ENCODE measurements at regions not wholly inside any gene's neighbourhood (a gene's known extent, or its start where the extent isn't known, plus 50 kb on each side); places are given as distances from the start of the nearest gene placed in this dataset.
"Not testable (repeated sequence)": the region's sequence is repeated elsewhere in the genome, so short reads cannot be mapped to it uniquely, and the experiment has no call there.

- no peak for DNase-seq
Observed at GRCh38 chr3:159280386-159281191, 478.7 kb downstream of the MFSD1 start.

DNA sequence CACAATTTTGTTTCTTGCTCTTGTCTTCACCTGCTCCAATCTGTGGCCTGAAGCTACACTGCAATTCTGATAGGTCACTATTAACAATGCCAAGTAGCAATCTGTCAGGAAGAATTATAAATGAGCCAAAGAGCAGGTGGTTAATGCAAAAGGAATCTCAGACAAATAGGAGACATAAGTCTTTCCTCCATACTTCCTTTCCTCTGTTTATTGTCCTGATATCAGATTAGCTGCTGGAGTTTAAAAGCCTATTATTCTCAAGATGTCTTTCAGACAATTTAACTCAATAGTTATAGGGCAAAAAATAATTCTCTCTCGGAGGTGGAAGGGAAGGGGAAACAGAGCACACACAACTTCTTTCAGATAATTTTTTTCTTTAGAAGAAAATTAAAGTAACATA, 491.6 kb downstream of the MFSD1 start:
- DNase-seq, result no peak

GRCh38 chr3:159301961-159302360, 500.1 kb downstream of the MFSD1 start:
- no peak for DNase-seq

DNA sequence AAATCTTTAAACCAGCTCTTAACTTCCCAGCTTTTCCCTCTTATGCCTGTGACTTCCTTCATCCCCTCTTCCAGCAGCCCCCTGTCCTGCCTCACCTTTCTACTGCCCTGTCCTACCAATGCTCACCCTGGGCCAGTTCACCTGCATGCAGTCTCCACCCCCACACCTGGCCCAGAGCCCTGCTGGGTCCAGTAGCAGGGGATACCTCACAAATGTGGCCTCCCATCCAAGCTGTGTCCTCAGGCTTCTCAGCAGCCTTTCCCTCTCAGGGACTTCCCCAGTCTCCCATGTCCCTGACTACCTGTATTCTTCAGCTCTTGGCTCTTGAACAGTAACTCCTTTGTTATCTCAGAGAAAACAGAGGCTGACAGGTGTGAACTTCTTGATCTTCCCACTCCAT, 503.2 kb downstream of the MFSD1 start:
- no peak for DNase-seq

- not testable (repeated sequence) for DNase-seq
Observed at GRCh38 chr3:159316706-159317105, 514.9 kb downstream of the MFSD1 start.

GRCh38 chr3:159319156-159319555, 517.3 kb downstream of the MFSD1 start:
- DNase-seq, result no peak

- peak in 1 of 2 donors; percentile 16 for DNase-seq
Observed at GRCh38 chr3:159322322-159322939, 520.6 kb downstream of the MFSD1 start.

- no peak for DNase-seq
Observed at GRCh38 chr3:159323848-159324247, 522.0 kb downstream of the MFSD1 start.

GRCh38 chr3:159326998-159327397, 525.1 kb downstream of the MFSD1 start:
- DNase-seq, result no peak

DNA sequence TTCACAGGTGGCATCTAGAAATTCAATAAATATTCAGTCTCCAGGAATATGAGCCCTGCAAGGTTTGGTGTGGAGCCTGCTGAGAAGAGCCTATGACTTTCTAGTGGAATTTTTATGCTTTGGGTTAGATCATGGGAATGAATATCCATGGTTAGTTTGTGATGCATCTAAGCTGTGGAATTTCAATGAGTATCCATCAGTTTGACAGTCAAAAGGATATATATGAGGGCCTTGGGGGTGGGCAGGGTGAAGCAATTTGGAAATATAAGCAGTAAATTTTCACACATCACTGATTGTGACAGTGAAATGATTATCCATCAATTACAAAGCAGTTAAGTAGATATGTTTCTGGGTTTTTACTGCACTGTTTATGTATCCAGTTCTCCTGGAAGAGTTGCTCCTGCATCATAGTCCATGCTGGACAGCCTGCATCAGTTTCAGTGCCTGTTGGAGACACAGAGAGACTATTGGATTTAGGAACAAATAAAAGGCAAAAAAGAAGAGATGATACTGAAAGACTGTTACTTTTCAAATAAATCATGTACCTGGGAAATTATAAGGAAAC, 530.8 kb downstream of the MFSD1 start:
- DNase-seq, result no peak

- DNase-seq, result no peak
Observed at GRCh38 chr3:159339131-159339530, 537.3 kb downstream of the MFSD1 start.

- no peak for DNase-seq
Observed at GRCh38 chr3:159340877-159341500, 539.1 kb downstream of the MFSD1 start.

- DNase-seq, result no peak
Observed at GRCh38 chr3:159346271-159346903, 544.5 kb downstream of the MFSD1 start.

DNA sequence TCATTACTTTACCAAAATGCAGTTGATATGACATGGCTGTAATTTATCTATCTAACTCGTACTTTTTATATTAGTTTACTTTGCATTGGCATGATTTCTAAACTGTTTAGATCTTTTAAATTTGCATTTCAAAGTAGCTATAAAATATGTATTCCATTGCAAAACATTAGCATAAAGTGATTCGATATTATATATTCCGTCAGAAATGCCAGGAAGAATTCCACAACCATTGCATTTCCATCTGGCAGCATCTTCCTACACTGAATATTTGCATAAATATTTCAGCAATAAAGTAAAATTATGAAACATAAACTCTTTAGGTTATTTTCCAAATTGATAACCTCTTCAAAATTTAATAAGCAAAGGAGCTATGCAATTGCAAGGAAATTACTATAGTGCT, 546.6 kb downstream of the MFSD1 start:
- DNase-seq, result no peak

DNA sequence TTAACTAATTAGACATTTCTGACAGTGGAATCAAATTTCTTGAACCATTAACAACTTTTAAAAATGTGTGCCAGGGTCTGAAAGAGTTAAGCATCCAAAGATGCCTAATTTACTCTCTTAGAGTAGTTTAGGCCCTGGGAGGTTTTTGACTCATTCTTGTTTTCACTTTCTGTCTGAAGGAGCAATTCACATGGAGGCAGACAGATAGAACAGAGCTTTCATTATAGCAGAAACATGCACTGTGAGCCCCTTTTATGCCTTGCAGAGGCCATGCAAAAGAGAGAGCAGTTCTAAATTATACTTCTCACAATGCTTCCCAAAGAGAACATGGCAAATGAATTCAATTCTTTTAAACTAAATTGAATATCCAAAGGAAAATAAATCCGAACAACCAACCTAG, 554.8 kb downstream of the MFSD1 start:
- no peak for DNase-seq

- no peak for DNase-seq
Observed at GRCh38 chr3:159364511-159364910, 562.7 kb downstream of the MFSD1 start.

DNA sequence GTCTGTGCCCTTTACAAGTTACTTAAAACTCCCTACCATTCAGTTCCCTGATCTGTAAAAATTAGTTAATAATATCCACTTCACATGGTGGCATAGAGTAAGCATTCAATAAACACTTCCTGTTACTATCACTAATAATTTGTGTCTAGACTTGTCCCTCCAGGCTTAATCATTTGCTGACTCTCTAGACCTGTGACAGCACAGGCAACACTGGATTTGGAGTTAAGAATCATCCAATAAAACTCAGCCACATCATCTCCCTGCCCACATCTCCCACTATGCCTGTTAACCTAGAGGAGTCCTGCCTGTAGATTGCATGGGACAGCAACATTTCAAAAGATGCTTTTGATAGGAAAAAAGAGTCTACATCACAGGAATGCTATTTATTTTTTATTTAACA, 564.6 kb downstream of the MFSD1 start:
- DNase-seq, result no peak

GRCh38 chr3:159371961-159372360, 570.1 kb downstream of the MFSD1 start:
- DNase-seq, result no peak

GRCh38 chr3:159378396-159379194, 576.7 kb downstream of the MFSD1 start:
- DNase-seq, result no peak

- no peak for DNase-seq
Observed at GRCh38 chr3:159380891-159381290, 579.0 kb downstream of the MFSD1 start.

- no peak for DNase-seq
Observed at GRCh38 chr3:159390656-159391212, 588.9 kb downstream of the MFSD1 start.

GRCh38 chr3:159397683-159398082, 591.0 kb upstream of the IL12A start:
- DNase-seq, result not testable (repeated sequence)
